Keratinocyte (primary cell): ENCODE measurements at regions not wholly inside any gene's neighbourhood (a gene's known extent, or its start where the extent isn't known, plus 50 kb on each side); places are given as distances from the start of the nearest gene placed in this dataset.

Experiments used
- DNase-seq: peaks from one replicate; pipeline ENCODE4 v3.0.0-alpha.2; 2011; ENCODE audit warnings: low read depth, missing footprints, low spot score
- FAIRE-seq: peaks from 2 replicates; lab custom pipeline; 2011; peaks lifted over from hg19 to GRCh38; lab: Jason Lieb, UNC
- H2AFZ ChIP-seq: 2 replicates; pipeline ENCODE4 v1.6.0; 2012; ENCODE audit warnings: low read length, control low read depth, inconsistent platforms; ENCODE audit not compliant: control insufficient read depth
- H3K27ac ChIP-seq: 2 replicates; pipeline ENCODE4 v1.5.1; 2011; ENCODE audit warnings: low read length; ENCODE audit not compliant: control insufficient read depth, insufficient read depth
- H3K27me3 ChIP-seq: 3 replicates; pipeline ENCODE4 v1.6.0; 2011; ENCODE audit warnings: low read length; ENCODE audit not compliant: control insufficient read depth, insufficient read depth; ENCODE audit errors: extremely low read depth
- H3K36me3 ChIP-seq, 2 experiments: 2 replicates in 1 of 2; 3 replicates in 1 of 2; pipeline ENCODE4 v1.5.1; 2011; ENCODE audit warnings: low read length in 2 of 2, mild to moderate bottlenecking in 1 of 2; ENCODE audit not compliant: control insufficient read depth in 2 of 2, insufficient read depth in 2 of 2; ENCODE audit errors: extremely low read depth in 1 of 2
- H3K4me1 ChIP-seq: 3 replicates; pipeline ENCODE4 v1.5.1; 2011; ENCODE audit warnings: low read length; ENCODE audit not compliant: control insufficient read depth, insufficient read depth; ENCODE audit errors: extremely low read depth
- H3K4me2 ChIP-seq: 3 replicates; pipeline ENCODE4 v1.6.0; 2011; ENCODE audit warnings: low read depth, low read length; ENCODE audit not compliant: control insufficient read depth, insufficient read depth; ENCODE audit errors: extremely low read depth
- H3K4me3 ChIP-seq, 3 experiments: fragments of 200-600 bp in 1 of 3; sonication (generic) in 1 of 3; 2 replicates in 2 of 3; 3 replicates in 1 of 3; pipeline ENCODE4 v1.5.1; 2011 to 2016; ENCODE audit warnings: low read length in 3 of 3, mild to moderate bottlenecking in 3 of 3, control low read depth in 2 of 3, inconsistent platforms in 1 of 3, low read depth in 1 of 3, mixed read lengths in 1 of 3, mixed run types in 1 of 3, moderate library complexity in 1 of 3; ENCODE audit not compliant: control insufficient read depth in 2 of 3, insufficient read depth in 2 of 3; ENCODE audit errors: extremely low read depth in 1 of 3
- H3K79me2 ChIP-seq: 2 replicates; pipeline ENCODE4 v1.6.0; 2012; ENCODE audit warnings: low read length; ENCODE audit not compliant: control insufficient read depth, insufficient read depth
- H3K9ac ChIP-seq: 3 replicates; pipeline ENCODE4 v1.6.0; 2011; ENCODE audit warnings: low read length; ENCODE audit not compliant: control insufficient read depth, insufficient read depth; ENCODE audit errors: extremely low read depth
- H3K9me1 ChIP-seq: 3 replicates; pipeline ENCODE4 v1.6.0; 2011; ENCODE audit warnings: low read length; ENCODE audit not compliant: control insufficient read depth, insufficient read depth; ENCODE audit errors: extremely low read depth
- H3K9me3 ChIP-seq: 2 replicates; pipeline ENCODE4 v1.5.1; 2012; ENCODE audit warnings: low read depth, low read length; ENCODE audit not compliant: control insufficient read depth
- H4K20me1 ChIP-seq: 3 replicates; pipeline ENCODE4 v1.6.0; 2011; ENCODE audit warnings: low read length; ENCODE audit not compliant: control insufficient read depth, insufficient read depth; ENCODE audit errors: extremely low read depth
- CTCF ChIP-seq, 3 experiments: IDR thresholded peaks in 1 of 3; conservative IDR thresholded peaks in 1 of 3; optimal IDR thresholded peaks in 1 of 3; 2 replicates in 2 of 3; 3 replicates in 1 of 3; pipeline versions ENCODE3 to v1.5.1; 2011; ENCODE audit warnings: low read length in 3 of 3, mild to moderate bottlenecking in 3 of 3, moderate library complexity in 2 of 3, control low read depth in 1 of 3, inconsistent platforms in 1 of 3; ENCODE audit not compliant: insufficient read depth in 2 of 3; ENCODE audit errors: extremely low read depth in 1 of 3
- EZH2 ChIP-seq: IDR thresholded peaks from one replicate; pipeline ENCODE4 v1.6.1; 2012; ENCODE audit warnings: inconsistent platforms, mild to moderate bottlenecking, low read length, moderate library complexity
- dilution Hi-C: fragments of 300-500 bp; cut with MboI; formaldehyde crosslinking; loops from one replicate; pipeline ENCODE4 v1.7.0; 2020; ENCODE audit warnings: low sequenced_read_pairs; ENCODE audit not compliant: extremely low pct_ligation_motif_present

GRCh38 chr7:42991913-42992591 is 59.9 kb downstream of the MRPL32 start:
- Histone ChIP-seq H3K9me3 (no peaks in the 10 kb centered on the region), H3K79me2 (no peaks in the 10 kb centered on the region), H3K9ac (no peak overlapping the region), H3K4me3 (no peak overlapping the region), H2AFZ (no peak overlapping the region), H4K20me1 (no peaks in the 10 kb centered on the region), H3K4me1 (no peaks in the 10 kb centered on the region), H3K4me2 (no peak overlapping the region), H3K36me3 (no peaks in the 10 kb centered on the region), H3K9me1 (no peaks in the 10 kb centered on the region), H3K27me3 (peaks cover 18% of the 10 kb centered on the region), H3K27ac (no peak overlapping the region)
- TF ChIP-seq EZH2: no peak
- TF ChIP-seq CTCF (optimal IDR thresholded peaks at IDR 0.05 in 1 of 3, IDR thresholded peaks at IDR 0.05 in 1 of 3, conservative IDR thresholded peaks at IDR 0.05 in 1 of 3; ENCODE audit: extremely low read depth in 1 of 3, insufficient read depth in 2 of 3, low read length in 3 of 3): no peak
- dilution Hi-C loops: no loop called here
- FAIRE-seq (no peak), DNase-seq (no peak)

- H3K4me2 ChIP-seq: no peak overlapping the region
- no peak for FAIRE-seq
- no peak overlapping the region for H3K4me3 ChIP-seq
- no peak for DNase-seq
- H3K9me3 ChIP-seq: no peaks in the 10 kb centered on the region
- H3K4me1 ChIP-seq: no peaks in the 10 kb centered on the region
- no peaks in the 10 kb centered on the region for H3K79me2 ChIP-seq
- H3K36me3 ChIP-seq: no peaks in the 10 kb centered on the region
- peaks cover 15% of the 10 kb centered on the region for H3K27me3 ChIP-seq
- no peak overlapping the region for H2AFZ ChIP-seq
- TF ChIP-seq CTCF (optimal IDR thresholded peaks at IDR 0.05 in 1 of 3, IDR thresholded peaks at IDR 0.05 in 1 of 3, conservative IDR thresholded peaks at IDR 0.05 in 1 of 3; ENCODE audit: extremely low read depth in 1 of 3, insufficient read depth in 2 of 3, low read length in 3 of 3) (no peak), EZH2 (no peak)
- no peak overlapping the region for H3K27ac ChIP-seq
- H4K20me1 ChIP-seq: no peaks in the 10 kb centered on the region
- no peaks in the 10 kb centered on the region for H3K9me1 ChIP-seq
- dilution Hi-C loops: no loop called here
- H3K9ac ChIP-seq: no peak overlapping the region
Measured at GRCh38 chr7:42993038-42993437, 60.9 kb downstream of the MRPL32 start.
